ENCODE measurements at regions not wholly inside any gene's neighbourhood (a gene's known extent, or its start where the extent isn't known, plus 50 kb on each side); places are given as distances from the start of the nearest gene placed in this dataset.

DNA sequence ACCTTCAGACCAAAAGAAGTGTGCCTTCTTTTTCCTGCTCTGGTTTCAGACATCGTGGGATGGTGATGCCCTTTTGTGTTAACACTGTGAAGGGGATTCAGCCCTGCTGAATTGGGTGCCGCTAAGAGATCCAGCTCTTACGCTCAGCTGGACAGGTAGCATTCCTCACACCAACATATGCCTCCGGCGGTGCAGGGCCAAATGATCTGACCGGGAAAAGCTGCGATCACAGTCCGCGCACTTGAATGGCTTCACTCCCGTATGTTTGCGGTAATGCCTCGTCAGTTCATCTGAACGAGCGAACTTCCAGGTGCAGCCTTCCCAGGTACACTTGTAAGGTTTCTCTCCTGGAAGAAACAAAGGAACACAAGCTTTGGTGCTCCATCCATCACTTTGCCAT lies 438.9 kb downstream of the KLF12 start:
- no peak for DNase-seq

DNA sequence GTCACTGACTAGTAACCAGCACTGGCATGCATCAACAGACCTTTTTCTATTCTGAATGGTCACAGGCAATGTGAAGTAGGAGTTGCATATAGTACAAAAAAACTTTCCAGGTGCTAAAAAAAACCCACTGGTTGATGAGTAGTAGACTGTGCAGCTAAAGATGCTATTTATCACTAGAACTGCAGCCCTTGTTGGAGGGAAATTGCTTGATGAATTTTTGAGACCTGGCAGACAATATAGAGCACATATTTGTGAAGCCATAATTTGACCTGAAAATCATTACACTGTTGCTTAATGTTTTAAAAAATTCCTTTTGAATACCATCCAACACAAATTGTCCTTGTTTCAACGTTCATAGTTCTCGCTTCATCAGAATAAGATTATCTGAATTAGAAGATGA lies 441.0 kb downstream of the KLF12 start:
- DNase-seq, result no peak

DNA sequence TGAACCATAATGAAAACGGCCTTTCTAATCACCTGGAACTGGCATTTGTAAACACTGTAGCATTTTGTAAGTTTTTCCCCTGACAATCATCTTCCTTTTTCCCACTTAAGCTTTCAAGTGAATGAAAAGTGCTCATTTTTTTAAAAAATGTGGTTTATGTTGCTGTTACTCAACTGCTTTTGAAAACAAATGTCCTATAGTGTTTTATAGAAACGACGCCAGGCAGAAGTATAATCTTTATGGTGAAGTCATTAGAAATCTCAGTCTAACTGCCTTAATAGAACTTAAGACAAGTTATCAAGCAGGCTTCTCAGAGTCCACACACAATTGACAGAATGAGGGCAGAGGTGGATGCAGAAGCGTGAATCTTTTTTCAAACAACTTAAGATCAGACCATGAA lies 442.3 kb downstream of the KLF12 start:
- no peak for DNase-seq

DNA sequence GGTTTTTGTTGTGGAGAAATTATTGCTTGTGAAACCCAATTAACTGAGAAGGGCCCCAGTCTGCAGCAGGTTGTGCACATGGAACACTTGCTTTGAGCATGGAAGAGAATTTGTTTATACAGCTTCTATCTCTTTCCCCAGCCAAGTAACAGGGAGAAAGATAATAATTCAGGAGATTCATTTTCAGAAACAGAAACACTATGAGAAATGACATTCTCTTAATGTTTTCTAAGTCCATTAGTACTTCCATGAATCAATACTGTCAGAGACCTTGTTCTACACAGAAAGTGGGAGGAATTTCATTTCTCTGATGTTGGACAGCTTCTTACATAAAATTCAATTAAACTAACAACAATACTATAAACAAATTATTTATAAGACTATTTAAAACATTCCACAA lies 446.3 kb downstream of the KLF12 start:
- DNase-seq, result no peak

DNA sequence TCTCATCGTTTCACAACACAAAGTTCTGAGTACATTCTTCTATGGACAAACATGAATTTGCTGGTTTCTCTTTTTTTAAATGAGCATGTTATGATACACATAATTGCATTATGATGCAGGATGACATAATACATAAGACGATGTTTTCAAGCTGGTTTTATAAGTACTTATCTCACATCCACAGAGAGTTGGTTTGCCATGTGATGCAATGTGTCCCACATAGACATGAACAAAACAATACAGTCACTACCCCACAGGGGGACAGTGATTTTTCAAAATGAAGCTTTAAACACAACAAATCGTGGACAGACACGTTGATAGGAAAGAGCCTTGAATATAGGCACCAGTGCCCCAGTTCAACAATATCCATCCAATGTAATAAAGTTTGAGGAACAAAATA lies 447.1 kb downstream of the KLF12 start:
- no peak for DNase-seq

DNA sequence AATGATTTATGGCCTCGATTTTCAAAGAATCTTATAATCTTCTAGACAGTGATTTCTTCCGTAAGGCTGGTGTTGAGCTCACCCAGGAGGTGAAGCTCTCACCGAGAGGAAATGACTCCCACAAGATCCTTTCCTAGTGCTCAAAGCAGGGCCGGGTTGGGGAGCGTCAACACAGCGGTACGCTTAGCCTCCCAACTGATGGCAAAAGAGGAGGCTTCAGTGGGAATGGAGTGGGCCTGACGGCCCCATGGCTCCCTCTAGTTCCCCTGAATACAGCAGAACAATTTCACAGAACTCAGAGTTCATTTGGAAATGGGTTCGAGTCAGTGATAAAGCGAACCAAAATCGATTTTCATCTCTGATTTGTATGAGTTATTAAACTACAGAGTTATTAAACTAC lies 449.5 kb downstream of the KLF12 start:
- DNase-seq, result no peak

DNA sequence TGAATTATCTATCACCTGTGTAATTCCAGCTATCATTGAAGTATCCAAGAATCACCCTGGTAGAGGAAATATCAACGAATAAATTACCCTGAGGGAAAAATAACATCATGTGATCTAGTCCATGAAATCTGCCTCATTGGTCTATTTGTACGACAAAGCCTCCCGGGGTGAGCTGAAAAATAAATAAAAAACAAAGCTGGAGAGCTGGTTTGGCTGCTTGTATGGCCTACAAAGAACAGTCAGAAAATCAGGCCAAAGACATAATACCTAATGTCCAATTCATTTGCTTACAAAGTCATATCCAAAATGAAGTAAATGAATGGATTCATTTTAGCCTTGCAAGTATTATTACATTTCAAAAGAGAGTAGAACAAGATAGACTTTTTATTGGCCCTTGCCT lies 449.9 kb downstream of the KLF12 start:
- DNase-seq, result no peak

DNA sequence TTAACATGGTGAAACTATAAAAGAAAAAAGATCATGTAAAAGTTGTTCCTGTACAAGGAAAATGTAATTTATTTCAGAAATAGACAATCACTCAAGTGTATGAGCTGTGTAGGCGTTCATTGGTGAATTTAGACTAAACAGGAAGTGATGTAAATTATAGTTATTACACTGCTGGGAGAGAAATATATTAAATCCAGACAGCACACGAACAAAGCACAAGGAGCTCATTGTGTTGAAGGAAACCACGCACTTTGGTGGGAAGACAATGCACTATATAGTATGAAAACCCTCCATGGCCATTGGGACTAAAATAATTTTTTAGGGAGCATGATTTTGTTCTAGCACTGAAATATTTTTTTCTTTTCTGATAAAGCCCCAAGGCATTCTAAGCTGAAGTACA lies 450.5 kb downstream of the KLF12 start:
- no peak for DNase-seq

DNA sequence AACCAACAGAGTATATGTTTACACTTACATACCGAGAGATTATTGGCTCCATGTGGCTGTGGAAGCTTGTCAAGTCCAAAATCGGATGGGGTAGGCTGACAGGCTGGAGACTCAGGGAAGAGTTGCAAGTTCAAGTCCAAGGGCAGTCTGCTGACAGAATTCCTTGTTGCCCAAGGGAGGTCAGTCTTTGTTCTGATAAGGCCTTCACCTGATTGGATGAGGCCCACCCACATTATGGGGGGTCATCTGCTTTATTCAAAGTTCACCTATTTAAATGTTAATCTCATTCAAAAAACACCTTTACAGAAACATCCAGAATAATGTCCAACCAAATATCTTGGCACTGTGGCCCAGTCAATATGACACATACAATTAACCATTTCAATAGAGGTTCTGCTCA lies 452.4 kb downstream of the KLF12 start:
- DNase-seq, result no peak

DNA sequence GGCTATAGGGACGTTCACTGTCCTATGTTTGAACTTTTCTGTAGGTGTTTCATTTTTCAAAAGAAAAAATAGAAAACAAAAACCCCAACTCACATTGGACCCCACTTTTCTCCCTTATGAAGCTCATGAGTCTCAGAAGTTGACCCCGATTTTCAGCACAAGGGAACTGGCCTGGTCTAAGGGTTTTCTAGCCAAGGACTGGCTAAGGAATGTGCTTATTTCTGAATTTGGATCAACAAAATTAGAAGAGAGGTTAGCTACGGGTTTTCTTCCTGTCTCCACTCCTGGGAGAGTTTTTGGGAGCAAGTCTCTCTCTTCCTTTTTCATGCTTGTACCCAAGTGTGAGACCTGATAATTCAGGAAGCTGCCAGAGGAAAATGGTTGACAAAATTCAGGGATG lies 453.2 kb downstream of the KLF12 start:
- no peak for DNase-seq

DNA sequence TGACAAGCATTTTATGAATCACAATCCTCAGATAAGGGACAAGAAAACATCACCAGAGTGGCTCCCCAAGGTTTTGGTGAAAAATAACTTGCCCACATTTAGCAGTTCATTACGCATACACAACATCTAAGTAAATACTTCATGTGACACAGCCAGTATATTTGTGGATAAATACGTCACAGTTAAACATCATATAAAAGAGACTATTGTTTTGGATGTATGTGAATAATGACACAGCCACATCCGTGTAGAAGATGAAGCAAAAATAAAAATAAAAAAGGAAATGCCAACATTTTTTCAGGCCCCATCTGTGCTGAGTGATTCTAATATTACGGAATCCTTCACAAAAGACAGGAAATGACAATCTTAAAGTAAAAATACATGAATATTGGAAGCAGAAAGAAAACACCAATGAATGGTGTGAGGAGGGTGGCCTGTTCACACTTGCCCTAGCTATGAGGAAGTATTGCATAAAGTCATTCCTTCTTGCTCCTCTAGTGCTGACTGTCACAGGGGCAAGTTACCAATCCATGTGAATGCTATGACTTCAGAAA lies 457.1 kb downstream of the KLF12 start:
- DNase-seq, result no peak

DNA sequence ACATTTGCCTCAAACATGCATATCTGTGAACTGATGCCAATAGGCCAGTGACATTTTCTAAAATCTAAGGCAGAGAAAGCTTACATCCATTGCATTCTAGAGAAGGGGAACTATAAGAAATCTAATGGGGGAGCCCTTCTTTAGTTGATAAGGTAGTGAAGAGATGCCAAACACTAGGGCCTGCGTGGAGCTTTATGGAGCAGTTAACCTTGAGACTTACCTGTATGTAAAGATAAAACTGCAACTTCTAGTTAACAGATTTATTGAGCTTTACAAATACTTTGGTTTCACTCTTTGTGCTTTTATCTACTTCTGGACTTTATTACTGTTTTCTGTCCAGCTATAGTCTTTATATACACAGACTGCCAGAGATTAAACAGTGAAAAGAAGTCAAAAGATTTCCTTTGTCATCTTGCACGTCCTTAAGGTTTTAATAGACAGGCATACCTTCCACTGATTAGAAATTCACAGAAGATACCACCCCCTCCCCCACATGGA lies 457.6 kb downstream of the KLF12 start:
- DNase-seq, result no peak

DNA sequence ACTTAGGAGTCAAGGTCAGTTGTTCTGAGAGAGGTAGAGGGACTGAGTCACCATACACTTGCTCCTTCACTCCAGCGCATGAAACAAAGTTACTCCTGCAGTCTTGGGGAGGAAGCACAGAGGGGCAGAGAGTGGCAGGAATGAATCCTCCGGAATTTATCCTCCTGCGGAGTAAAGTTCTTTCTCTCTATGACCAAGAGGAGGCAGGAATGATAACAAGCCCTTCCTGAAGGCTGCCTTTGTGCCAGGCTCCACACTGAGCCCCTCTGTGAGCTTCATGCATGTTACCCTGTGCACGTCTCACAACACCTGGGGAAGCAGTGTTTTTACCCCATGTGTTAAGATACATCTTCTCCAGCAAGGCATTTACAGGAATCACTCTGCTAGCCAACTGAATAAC lies 458.4 kb downstream of the KLF12 start:
- no peak for DNase-seq

DNA sequence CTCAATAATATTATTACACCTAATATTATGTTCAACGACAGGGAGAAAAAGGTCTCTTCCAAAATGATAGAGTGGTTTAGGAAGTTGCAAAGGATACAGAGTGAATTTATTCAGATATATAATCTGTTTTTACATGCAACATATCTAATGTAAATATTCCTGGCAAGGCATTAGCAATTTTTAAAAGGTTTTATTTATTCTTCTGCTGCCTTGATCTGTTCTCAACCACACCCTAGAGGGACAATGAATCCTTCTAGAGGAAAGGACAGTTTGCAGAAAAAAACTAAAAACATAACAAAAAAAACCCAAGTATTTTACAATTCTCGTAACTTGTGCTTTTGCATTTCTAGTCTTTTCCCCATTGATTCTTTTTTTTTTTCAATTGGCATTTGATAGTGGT lies 459.6 kb downstream of the KLF12 start:
- no peak for DNase-seq

DNA sequence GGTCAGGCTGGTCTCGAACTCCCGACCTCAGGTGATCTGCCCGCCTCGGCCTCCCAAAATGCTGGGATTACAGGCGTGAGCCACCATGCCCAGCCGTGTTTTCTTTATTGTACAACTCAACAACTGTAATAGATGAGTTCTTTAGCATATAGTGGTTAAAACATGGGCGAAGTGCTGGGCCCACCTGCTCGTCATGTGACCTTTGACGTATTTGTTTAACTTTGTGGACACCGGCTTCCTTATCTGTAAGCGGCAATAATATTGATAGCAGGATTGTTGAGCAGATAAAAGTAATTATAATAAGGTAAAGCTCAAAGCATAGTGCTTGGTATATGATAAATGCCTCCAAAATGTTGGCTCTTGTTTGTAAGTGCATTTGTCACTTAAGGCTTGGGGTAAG lies 460.3 kb downstream of the KLF12 start:
- no peak for DNase-seq

DNA sequence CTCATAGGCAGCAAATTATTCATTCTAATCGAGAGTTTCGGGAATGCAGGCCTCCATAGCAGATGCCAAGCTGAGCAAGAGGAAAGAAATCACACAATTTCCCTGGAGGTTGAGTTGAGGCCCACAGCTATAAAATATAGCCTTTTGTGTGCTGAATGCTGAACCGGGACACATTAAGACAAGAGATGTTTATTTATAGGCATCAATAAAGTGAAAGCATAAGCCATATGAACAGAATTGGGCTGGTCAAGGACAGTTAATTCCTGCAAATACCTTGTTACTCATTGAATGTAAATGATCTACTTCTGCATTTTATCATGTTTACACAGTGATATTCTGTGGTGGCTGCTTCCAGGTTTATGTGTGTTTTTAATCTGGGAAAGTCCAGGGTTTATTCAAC lies 461.7 kb downstream of the KLF12 start:
- DNase-seq, result no peak

DNA sequence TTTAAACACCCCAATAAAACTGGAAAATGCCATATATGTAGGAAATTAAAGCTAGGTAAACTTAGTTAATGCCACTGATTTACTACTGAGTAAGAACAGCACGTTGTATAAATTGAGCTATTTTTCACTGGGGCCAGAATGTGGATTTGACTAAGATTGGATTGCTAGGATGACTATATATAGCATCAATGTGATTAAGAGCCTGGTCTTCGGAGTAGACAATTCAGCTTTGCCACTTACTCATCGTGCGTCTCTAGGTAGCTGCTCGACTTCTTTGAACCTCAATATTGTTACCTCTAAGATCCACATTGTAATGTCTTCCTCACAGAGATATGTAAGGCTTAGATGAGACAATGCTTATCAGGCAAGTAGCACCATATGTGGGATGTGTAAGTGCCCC lies 462.5 kb downstream of the KLF12 start:
- no peak for DNase-seq

DNA sequence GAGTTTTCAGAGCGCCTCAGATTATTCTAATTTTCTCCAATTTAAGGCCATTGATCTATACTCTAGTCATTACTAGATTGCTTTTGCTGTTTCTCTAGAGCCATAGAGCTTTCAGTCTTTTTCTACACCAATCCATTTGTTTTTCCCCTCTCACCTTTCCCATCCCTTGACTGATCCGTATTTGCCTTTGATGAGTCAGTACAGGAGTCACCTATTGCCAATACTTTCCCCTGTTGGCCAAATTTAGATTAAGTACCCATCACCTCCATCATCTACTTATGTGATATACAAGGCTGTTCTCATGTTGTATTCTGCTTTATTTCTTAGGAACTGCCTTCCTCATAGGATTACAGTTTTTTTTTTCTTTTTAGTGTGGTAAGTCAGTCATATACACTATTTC lies 463.2 kb downstream of the KLF12 start:
- DNase-seq, result no peak

DNA sequence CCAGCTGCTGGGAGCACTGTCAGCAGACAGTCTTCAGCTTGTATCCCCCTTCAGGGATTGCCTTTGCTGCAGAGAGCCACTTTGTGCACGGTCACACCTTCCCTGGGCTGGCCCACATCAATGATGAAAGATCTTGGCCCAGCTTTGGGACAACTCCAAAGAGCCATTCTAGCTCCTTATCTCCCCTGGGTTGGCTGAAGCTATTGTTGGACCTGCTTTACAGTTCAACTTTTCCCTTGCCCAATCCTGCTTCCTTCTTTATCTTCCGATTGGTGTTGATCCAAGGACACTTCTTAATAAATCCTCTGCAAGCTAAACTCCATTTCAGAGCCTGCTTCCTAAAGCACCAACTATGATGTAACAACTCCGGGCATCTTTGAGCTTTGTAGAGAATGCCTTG lies 466.4 kb downstream of the KLF12 start:
- no peak for DNase-seq

DNA sequence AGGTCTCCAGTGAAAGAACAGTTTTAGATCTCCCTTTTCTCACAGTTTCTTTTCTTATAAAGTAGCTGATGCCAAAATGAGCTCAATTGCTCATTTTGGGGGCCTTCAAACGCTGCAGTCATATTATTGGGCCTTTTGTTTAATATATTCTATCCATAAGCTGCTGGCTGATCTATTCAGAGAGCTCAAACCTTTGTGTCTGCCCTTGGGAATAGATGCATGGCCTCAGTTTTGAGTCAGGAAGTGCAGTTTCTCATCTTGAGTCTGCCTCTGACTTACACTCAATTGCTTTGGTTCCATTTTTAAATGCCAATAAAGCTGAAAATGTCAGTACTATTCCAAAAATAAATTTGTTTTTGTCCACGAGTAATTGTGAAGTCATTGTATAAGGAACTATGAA lies 468.9 kb downstream of the KLF12 start:
- no peak for DNase-seq

DNA sequence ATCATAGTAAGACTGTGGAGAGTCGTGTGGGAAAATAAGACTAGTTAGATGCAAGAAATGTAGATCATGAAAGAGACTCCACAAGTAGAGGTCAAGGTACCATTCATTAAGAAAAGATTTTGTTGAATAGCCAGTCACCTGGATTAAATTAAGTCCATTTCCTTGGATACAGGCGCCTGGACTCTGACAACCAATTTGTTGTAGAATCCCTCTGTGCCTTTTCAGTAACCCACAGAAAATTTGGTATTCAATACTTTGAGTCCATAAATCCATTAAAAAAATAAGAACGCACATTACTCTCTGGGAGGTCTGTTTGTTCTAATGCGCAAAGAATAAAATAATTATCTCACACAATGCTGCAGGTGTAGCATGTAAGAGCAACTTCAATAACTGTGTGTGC lies 469.4 kb downstream of the KLF12 start:
- DNase-seq, result no peak

DNA sequence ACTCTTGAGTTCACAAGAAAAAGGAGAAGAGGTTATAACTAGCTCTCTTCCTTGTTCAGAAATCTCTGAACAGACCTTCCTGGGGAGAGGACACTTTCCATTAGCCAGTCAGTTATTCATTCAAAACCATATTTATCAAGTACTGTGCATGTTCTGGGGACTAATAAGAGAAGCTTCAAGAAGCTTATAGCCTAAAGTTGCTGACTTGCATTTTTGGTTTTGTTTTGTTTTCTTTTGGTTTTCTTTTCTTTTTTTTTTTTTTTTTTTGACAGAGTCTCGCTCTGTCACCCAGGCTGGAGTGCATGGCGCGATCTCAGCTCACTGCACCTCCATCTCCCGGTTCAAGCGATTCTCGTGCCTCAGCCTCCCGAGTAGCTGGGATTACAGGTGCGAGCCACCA lies 471.4 kb downstream of the KLF12 start:
- no peak for DNase-seq

DNA sequence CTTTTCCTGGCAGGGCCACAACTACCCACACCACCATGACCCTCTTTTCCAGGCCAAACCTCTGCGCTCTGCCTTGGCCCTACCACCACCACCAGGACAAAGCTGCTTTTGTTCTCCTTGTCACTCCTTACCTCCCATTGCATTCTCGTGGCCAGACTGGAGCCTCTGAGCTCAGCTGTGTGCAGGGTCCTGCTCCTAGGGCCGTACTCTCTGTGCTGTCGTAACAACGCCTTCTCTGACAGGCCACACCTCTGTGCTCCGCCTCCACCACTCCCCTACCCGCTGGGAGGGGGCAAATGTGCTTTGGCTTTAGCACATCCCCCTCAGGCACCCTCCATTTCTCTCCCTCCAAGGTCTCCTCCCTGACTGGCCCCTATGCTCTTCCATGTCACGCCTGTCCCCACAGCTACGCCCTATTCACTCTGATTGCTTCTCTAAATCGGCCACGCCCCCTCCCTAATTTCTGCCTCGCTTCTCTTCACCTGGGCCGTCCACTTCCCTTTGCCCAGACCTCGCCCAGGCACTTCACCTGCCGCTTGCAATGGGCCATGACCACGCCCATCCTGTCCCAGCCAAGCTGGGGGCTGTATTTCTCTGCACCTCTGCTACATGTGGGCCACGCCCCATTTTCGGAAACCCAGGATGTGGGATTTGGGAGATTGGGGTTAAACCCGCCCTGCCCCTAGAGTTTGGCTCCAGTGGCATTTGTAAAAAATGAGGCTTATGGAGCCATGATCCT lies 472.3 kb downstream of the KLF12 start:
- no peak for DNase-seq

DNA sequence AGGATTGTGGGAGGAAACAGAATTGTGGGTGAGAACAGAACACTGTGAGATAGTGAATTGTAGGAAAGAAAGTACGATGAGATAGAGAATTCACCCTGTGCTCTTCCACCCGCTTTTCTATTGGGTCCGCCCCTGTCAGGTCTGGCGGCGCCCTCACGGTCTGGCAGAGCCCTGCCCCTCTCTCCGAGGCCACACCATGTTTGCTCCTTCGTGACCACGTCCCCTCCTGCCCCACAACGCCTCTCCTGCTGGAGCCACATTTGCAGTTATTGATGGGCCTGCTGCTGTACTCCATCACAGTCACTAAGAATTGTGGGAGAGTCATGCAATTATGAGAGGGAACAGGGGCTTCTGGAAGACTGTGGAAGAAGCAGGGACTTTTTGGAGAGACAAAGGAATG lies 473.1 kb downstream of the KLF12 start:
- no peak for DNase-seq

DNA sequence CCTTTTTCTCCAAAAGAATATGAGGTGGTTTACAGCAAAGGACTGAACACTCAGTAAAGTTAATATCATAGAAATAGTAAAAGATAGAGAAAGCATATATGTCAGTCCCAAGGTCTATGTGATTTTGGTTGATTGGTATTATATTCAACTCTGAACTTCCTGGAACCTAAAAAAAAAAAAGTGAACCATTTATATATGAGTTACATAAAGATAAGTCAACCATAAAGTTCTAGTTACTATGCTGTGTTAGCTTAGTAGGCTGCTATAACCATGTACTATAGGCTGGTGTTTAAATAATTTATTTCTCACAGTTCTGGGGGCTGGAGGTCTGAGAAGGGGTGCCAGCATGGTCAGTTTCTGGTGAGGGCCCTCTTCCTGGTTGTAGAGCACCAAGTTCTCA lies 475.6 kb downstream of the KLF12 start:
- DNase-seq, result no peak
